HL-60 (cell line): ENCODE measurements at regions not wholly inside any gene's neighbourhood (a gene's known extent, or its start where the extent isn't known, plus 50 kb on each side); places are given as distances from the start of the nearest gene placed in this dataset.

ENCODE experiments used
- DNase-seq, 2 experiments: peaks; one replicate each; pipeline ENCODE4 v3.0.0-alpha.2; 2010 to 2020; ENCODE audit warnings: low read depth in 1 of 2, low spot score in 1 of 2
- H3K27ac ChIP-seq: fragments of 250-450 bp; sonication (Bioruptor Pico); replicated peaks from 2 replicates; pipeline ENCODE4 v1.5.1; 2020; ENCODE audit warnings: mild to moderate bottlenecking, moderate library complexity
- H3K27me3 ChIP-seq: fragments of 250-450 bp; sonication (Bioruptor Pico); 2 replicates; pipeline ENCODE4 v1.5.1; 2021; ENCODE audit warnings: mild to moderate bottlenecking, moderate library complexity; ENCODE audit not compliant: insufficient read depth, poor library complexity, severe bottlenecking
- H3K4me3 ChIP-seq: replicated peaks from 2 replicates; pipeline ENCODE4 v1.5.1; 2011; ENCODE audit warnings: mild to moderate bottlenecking, control low read depth, low read length; ENCODE audit not compliant: insufficient read depth
- CTCF ChIP-seq: IDR thresholded peaks from one replicate; pipeline ENCODE4 v1.5.1; 2011; ENCODE audit warnings: low read length, control low read depth, inconsistent platforms; ENCODE audit not compliant: insufficient read depth
- GABPA ChIP-seq: IDR thresholded peaks from 2 replicates; pipeline ENCODE4 v1.6.1; 2012; ENCODE audit warnings: low read depth
- POLR2AphosphoS5 ChIP-seq: IDR thresholded peaks from 2 replicates; pipeline ENCODE4 v1.6.1; 2012; ENCODE audit warnings: low read depth
- REST ChIP-seq: IDR thresholded peaks from 2 replicates; pipeline ENCODE4 v1.6.1; 2012; ENCODE audit warnings: low read depth; ENCODE audit not compliant: insufficient replicate concordance
- SPI1 ChIP-seq: IDR thresholded peaks from 2 replicates; pipeline ENCODE4 v1.6.1; 2012; ENCODE audit warnings: low read depth, mild to moderate bottlenecking, borderline replicate concordance

GRCh38 chr7:52825611-52826010 lies 209.8 kb upstream of the POM121L12 start:
- no peak for TF ChIP-seq GABPA
- TF ChIP-seq CTCF = no peak
- TF ChIP-seq REST = no peak
- no peak for TF ChIP-seq POLR2AphosphoS5
- no peak for TF ChIP-seq SPI1
- Histone ChIP-seq H3K4me3 (no peak overlapping the region), H3K27me3 (no peaks in the 10 kb centered on the region), H3K27ac (no peak overlapping the region)
- DNase-seq = no peak

GRCh38 chr7:52811537-52811936 lies 223.9 kb upstream of the POM121L12 start:
- no peak for DNase-seq
- no peaks in the 10 kb centered on the region for H3K27me3 ChIP-seq
- TF ChIP-seq POLR2AphosphoS5 = no peak
- no peak for TF ChIP-seq CTCF
- TF ChIP-seq REST = no peak
- TF ChIP-seq SPI1 = no peak
- TF ChIP-seq GABPA = no peak
- H3K4me3 ChIP-seq = no peak overlapping the region
- no peak overlapping the region for H3K27ac ChIP-seq

- H3K4me3 ChIP-seq = no peak overlapping the region
- no peak for TF ChIP-seq SPI1
- TF ChIP-seq REST = no peak
- no peak for TF ChIP-seq GABPA
- no peak for TF ChIP-seq CTCF
- TF ChIP-seq POLR2AphosphoS5 = no peak
- DNase-seq = no peak
- H3K27ac ChIP-seq = no peak overlapping the region
- no peaks in the 10 kb centered on the region for H3K27me3 ChIP-seq
These were observed 235.6 kb upstream of the POM121L12 start for GRCh38 chr7:52799817-52800216.
